Tibial nerve (tissue), 4 donors: ENCODE measurements at regions not wholly inside any gene's neighbourhood (a gene's known extent, or its start where the extent isn't known, plus 50 kb on each side); places are given as distances from the start of the nearest gene placed in this dataset.

Experiments used
- EP300 ChIP-seq, 2 donors: sonication (generic); formaldehyde crosslinking; IDR thresholded peaks; one replicate each; pipeline ENCODE4 v1.6.1; 2017; ENCODE audit warnings: antibody characterized with exemption in 2 of 2, mild to moderate bottlenecking in 1 of 2
- POLR2A ChIP-seq, 2 donors: fragments of 450-650 bp; IDR thresholded peaks; one replicate each; pipeline ENCODE4 v1.6.1; 2017; ENCODE audit warnings: antibody characterized with exemption in 2 of 2, mild to moderate bottlenecking in 2 of 2, moderate library complexity in 2 of 2
- TF ChIP-seq, protein P1 (sequence below), 5 experiments: fragments of 200-600 bp in 3 of 5; fragments of 450-650 bp in 2 of 5; sonication (generic) in 3 of 5; IDR thresholded peaks; one replicate each; pipeline ENCODE4 v1.5.1; 2016 to 2019; ENCODE audit warnings: antibody characterized with exemption in 5 of 5, mild to moderate bottlenecking in 3 of 5, moderate library complexity in 2 of 5

GRCh38 chr6:148682252-148682651 lies 64.6 kb upstream of the UST start:
- TF ChIP-seq, protein P1, sequence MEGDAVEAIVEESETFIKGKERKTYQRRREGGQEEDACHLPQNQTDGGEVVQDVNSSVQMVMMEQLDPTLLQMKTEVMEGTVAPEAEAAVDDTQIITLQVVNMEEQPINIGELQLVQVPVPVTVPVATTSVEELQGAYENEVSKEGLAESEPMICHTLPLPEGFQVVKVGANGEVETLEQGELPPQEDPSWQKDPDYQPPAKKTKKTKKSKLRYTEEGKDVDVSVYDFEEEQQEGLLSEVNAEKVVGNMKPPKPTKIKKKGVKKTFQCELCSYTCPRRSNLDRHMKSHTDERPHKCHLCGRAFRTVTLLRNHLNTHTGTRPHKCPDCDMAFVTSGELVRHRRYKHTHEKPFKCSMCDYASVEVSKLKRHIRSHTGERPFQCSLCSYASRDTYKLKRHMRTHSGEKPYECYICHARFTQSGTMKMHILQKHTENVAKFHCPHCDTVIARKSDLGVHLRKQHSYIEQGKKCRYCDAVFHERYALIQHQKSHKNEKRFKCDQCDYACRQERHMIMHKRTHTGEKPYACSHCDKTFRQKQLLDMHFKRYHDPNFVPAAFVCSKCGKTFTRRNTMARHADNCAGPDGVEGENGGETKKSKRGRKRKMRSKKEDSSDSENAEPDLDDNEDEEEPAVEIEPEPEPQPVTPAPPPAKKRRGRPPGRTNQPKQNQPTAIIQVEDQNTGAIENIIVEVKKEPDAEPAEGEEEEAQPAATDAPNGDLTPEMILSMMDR (IDR thresholded peaks at IDR 0.05): no peak
- TF ChIP-seq EP300 (IDR thresholded peaks at IDR 0.05) (no peak), POLR2A (IDR thresholded peaks at IDR 0.05) (no peak)
